HG02798 (cell line): ENCODE measurements at regions not wholly inside any gene's neighbourhood (a gene's known extent, or its start where the extent isn't known, plus 50 kb on each side); places are given as distances from the start of the nearest gene placed in this dataset.

Experiments
- ATAC-seq: cut with Tn5 transposase; IDR thresholded peaks from one replicate; pipeline ENCODE4 v1.9.1; 2021; ENCODE audit warnings: mild to moderate bottlenecking; ENCODE audit not compliant: unreplicated experiment, poor library complexity

DNA sequence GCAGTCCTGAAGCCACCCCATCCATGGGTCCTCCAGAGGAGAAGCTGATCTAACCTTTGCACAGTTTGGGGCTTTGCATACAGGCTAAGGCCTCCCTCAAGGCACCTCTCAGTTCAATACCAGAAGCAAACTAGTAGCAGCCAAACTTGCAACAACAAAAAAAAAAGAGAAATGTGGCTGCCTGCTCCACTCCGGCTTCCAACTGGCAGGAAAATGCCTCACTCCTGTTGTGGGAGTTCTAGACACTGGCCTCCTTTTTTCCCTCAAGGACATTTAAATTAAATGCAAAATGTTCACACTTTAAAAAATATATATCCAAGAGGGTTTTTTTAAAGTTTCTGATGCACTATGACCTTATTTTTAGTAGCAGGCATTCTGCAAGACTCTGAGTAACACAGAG is 216.0 kb upstream of the TPM1 start:
- ATAC-seq: no peak

DNA sequence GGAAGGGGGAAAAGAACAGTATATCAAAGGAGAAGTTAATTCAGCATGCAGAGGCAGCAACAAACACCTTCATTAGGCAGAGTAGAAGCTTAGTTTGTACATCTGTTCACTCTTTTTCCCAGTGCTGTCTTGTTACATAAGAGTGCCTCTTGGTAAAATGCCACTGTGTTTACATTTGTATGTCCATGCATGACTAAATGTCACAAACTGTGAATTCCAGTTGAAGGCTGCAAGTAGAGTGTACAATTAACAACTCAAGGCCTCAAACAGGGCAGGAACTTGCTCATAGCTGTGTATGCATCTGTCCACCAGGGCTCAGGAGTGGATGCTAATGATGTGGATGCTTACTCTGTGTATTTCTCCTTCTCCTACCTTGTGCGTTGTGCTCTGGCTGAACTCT is 214.2 kb upstream of the TPM1 start:
- ATAC-seq: no peak

DNA sequence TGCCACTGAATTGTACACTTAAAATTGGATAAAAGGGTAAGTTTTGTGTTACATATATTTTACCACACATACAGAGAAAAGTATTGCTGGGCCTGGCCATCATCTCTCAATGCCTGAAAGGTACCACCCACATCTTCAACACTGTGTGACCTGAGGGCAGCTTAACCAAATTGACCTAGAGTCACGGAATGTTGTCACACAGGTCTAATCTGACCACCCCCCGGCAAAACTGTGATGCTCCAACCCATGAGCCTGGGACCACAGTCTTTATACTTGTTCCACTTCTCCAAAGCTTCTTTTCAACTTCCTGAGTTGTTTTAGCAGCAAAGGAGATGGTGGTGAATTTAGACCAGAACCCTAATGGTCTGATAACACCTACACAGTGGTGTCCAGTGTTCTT is 210.3 kb upstream of the TPM1 start:
- no peak for ATAC-seq

DNA sequence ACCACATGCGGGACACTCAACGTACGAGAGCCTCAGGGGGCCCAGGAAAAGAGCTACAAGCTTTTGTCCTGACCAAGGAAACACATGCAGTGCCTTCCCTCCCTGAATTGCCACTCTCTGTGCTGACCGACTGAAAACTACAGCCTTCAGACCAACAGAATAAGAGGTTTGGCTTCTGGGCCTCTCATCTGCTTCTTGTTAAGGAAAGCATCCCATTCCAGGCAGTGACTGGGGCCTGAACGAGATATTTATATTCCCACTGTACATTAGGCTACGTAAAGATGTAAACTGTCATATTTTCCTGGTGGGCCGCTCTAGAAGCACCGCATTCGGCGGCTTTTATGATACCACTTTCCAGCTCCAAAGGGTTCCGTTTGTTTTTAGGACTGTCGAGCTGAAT is 208.9 kb upstream of the TPM1 start:
- ATAC-seq: no peak

DNA sequence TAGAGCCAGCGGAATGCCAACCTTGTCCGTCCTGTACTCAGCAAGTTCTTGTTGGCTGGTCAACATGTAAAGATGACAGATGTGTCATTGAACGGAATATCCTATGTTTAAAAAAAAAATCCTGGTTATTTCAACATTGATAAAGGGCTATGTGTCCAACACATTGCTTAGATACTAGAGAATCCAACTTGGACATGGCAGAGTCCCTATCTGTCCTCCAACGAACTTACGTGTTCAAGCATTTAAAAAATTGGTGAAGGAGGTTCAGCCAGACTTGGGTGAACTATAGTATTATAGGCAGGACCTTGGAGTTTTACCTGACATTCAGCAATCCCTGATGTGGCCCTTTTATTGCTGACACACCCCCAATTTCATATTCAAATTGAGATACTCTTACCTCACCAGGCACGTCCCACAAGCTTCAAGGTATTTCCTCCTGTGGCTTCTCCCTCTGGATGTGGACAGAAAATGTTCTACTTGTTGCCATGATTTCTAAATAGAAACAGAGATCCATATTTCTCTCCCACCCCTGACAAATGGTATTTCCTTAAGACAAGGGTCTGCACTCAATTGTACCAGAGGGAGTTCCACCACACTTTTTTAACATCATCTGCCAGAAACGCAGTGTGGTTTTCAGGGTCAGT is 207.7 kb upstream of the TPM1 start:
- no peak for ATAC-seq

DNA sequence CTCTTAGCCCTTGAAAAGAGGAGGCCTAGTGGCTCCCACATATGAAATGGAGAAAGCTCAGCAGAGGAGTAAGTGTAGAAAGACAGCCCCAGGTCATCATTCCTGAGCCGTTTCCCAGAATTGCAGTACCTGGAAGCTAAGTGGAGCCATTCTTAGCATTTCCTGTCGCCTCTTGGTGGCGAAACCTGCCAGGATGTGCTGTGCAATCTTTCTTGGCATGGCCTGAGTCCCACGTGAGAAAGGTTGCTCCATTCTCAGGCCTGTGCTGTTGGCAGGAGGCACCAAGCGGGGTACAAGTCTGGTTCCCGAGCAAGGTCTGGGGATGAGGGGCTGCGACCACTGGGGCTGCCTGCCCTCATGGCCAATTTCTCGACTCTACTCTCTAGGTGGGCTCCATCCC is 207.2 kb upstream of the TPM1 start:
- no peak for ATAC-seq

DNA sequence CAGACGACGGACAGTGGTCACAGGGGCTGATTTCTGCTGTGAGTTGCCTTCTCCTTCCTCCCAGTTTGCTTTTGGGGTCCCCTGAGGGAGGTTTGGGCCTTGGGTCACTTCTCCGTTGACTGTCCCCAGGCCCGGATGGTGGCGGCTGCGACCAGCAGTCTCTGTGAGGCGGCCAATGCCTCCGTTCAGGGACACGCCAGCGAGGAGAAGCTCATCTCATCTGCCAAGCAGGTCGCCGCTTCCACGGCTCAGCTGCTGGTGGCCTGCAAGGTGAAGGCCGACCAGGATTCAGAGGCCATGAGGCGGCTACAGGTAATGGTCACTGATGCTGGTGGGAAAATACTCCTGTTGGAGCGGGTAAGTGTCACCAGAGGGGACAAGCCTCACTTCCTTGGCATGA is 206.8 kb upstream of the TPM1 start:
- no peak for ATAC-seq

DNA sequence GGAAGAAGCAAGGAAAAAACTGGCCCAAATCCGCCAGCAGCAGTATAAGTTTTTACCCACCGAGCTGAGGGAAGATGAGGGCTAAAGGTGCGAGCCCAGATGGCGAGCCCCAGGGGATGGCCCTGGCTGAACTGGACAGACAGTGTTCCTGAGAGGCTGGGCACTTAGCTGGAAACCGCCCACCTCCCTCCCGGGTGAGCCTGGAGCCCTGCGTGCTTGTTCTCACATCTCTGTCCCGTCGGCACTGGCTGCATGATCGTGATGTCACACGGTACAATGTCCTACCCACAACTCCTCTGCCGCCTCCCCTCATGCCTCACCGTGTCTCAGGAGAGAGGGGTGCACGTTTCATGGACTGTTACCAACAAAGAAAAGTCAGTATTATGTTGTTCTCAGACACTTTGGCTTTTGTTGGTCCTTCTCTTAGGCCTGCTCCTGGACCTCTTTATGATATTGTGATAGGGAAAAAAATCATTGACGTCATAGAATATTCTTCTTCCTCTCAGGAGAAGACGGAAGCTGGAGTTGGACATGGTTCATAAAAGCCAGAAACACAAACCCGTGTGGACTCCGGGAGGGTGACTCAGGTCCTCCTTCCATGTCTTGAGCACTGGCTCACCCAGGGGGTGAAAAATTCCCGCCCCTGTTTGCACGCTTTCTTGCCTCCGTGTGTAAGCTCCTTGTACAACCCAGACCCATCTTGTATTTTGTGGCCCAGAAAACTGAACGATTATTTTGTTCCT is 201.8 kb upstream of the TPM1 start:
- no peak for ATAC-seq

DNA sequence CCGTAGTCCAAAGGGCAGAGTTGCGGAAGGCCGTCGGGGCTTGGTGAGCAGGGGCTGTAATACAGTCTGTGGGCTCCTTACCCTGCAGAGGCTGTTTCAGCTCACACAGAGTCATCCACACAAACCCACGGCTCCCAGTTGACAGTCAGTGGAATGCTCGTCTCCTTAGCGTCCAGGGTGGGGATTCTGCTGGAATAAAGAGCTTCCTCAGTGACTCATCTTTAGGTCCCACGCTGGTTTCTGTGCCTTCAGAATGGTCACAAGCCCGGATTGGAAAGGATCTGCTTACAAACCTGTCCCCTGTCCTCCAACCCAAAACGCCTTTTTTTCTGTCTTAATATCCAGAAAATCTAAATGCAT is 201.3 kb upstream of the TPM1 start:
- no peak for ATAC-seq

DNA sequence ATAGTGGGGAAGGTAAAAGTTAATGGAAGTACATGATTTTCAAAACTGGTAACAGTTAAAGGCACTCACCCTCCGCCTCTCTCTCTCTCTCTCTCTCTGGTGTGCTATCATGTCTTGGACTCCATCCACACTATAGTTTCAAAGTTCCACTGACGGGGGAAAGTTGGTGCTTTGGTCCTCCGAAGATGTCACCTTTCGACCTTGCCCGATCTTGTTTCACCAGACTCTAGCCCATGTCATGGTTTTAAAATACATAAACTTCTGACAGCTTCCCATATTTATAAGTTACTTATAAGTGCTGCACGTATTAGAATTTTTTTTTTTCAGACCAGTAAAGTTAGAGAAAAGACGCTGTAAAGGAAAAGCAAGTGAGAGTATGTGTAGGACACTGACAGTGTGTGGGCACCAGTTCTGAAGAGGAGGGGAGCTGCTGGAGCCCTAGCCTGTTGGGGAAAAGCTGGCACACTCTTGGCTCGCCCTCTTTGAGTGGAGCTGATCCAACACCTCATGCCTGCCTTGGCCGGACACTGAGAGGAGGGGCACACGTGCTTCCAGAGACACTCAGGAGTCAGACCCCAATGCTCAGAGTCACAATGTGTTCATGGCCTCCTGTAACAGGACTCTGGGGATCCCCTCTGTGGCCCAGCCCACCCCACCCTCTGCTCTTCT is 200.5 kb upstream of the TPM1 start:
- ATAC-seq: no peak

DNA sequence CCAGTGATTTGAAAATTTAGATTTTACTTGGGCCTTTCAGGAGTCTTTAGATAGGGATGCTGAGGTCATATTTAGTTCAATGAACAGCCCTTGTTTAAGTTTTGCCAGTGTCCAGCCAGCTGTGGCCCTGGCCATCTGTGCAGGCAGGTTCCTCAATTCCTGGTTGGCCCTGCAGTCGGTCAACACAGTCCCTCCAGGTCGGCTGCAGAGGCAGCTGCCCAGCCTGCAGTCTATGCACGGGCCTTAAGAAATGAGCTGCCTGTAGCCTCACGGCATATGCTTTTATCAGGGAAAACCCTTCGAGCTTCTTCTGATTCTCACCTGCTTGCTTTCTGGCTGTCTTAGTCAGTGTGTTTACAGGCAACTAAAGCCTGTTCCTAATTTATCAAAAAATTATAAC is 199.2 kb upstream of the TPM1 start:
- ATAC-seq: no peak

DNA sequence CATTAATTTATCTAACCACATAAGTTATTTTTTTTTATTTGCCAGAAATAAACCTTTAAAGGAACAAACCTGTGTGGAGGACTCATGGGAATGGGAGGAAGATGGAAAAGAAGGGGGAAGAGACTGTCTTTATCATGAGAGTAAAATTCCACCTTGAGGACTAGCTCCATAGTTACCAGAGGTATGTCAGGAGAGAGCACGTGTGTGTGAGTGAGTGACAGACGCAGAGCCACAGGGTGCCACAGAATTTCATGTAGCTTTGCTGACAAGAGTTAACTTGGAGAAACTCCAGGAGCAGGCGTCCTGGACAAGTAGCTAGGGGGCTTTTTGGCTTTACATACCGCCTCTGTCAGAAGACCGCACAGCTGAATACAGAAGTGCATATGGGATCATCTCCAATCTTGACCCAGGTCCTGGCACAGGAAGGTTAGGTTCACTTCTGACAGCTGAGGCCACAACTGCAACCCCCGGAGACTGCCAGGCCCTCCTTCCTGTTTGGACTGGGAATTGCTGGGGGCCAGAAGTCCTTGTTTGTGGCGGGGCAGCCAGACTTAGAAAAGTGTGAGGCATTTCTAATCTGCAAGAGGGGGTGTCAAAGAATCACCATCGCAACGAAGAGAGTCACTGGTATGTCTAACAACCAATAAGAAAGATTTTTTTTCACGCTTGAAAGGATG is 197.8 kb upstream of the TPM1 start:
- no peak for ATAC-seq

DNA sequence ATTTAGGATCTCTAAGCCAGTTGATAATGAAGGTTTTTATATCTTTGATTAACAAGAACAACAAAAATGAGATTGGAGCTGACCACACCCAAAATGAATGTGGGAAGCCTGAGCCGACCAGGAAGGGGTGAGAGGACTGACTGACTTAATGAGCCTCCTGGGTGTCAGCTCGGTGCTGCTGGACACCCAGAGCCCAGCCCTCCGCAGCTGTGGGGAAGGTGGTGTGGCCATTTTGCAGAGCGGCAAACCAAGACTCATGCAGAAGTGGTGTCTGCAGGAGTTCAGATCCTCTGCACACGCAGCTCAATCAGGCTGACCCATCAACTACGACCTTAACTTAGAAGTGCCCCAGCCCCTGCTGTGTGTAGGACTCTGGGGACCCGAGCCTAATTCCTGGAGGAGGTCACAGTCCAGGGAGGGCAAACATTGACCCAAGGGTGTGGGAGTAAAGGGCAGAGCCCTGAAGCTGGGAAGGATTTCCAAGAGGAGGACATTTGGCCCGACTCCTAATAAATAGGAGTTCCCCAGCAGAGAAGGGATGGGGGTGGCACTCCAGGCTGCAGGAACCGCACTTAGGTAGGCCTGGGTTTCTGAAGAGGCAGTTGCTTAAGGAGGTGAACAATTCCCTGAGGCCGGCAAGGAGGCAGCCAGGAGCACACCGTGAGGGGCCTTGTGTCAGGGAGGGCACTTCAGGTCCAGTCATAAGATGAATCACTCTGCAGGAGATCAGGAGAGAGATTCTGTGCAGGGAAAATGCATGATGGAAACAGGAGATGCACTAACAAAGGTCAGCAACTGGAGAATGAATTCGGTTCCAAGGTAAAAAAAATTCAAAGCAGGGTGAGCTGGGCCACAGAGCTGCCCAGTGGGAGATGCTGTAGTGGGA is 197.1 kb upstream of the TPM1 start:
- ATAC-seq: no peak

DNA sequence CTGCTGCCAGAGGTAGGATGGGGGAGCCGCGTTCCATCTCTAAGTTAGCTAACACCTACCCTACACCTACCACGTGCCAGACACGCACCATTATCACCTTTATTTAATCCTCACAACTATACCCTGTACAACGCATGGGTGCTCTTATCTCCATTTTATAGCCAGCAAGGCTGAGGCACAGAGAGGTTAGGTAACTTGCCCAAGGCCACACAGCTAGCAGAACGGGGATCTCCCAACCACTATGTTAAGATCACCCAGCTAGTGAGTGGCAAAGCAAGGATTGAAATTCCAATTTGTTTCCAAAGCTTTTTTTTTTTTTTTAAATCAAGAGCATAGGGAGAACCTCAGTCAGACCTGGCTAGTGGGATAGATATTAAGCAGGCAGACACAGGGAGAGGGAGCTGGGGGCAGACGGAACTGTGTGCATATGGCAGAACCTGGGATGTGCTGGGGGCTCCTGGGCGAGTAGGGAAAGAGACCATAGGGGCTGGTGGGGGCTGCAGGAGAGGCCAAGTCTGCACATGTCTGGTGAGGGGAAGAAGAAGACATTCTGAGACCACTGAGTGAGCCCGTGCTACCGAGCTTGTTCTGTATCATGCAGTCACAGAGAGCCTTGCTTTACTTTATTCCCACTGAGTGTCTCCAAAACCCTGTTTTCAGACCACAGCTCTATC is 196.3 kb upstream of the TPM1 start:
- ATAC-seq: no peak

DNA sequence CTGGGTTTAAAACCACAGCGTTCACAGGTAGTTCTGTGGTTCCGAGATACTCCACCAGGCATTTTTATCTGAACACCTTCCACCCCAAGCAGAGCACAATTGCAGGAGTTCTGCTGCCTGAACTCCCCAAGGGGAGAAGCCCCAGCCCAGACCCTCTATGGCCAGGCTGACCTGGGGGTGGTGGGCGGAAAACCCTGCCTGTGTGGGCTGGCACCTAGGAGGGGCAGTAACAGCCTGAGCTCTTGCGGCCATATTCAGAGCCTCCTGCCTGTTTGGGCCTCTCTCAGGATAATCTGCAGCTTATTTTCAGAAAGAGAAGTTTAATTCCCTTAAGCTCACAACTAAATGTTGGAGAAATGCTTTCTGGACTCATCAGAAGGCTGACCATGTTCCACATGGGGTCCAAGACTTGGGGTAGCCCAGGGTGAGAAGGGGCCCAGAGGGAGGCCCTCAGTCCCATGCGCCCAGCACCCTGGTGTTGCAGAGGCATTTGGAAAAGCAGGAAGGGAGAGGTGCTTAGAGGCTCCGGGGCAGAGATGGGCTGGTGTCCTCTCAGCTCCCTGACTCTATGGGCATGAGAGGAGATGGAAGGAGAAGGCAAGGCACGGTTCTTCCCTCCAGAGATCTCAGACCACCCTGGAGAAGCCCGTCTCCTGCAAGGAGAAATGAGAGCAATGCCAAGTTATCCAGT is 195.6 kb upstream of the TPM1 start:
- no peak for ATAC-seq

DNA sequence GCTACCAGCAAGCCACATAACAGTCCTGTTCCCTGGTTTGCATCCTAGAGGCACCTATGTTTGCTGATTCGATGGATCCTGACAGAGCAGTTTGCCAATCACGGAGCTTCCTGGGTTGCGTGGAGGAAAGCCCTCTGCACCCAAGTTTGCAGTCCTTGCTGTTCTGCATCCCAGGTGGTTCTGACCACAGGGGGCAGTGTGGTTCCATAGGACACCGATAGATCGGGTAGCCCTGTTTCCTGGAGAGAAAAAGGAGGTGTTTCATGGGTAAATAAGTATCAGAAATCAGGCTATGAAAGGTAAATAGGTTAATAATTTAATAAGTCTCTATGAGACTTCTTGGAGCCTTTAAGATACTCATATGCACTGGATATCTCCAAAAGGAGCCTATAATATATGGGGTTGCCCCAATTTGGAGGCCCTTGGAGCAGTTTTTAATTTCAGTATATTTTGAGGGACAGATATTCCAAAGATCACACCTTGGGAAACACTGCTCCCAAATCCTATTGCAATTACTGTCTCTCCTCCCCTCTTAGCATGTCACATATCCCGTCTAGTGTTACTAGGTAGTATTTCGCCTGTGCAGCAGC is 194.6 kb upstream of the TPM1 start:
- ATAC-seq: no peak

DNA sequence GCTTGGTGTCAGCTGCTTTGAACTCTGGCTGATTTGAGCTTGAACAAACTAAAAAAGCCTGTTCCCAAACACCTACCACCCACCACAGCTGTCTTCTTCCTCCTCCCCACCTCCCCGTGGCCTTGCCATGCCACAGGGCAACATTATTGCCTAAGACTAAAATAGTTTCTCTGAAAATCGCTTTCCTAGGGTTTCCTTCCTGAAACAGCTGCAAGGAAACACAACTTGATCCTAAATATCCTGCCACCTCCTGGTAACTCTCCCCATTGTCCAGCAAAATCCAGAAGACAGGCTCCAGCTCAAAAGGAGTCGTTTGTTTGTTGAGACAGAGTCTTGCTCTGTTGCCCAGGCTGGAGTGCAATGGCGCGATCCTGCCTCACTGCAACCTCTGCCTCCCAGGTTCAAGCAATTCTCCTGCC is 193.9 kb upstream of the TPM1 start:
- no peak for ATAC-seq

DNA sequence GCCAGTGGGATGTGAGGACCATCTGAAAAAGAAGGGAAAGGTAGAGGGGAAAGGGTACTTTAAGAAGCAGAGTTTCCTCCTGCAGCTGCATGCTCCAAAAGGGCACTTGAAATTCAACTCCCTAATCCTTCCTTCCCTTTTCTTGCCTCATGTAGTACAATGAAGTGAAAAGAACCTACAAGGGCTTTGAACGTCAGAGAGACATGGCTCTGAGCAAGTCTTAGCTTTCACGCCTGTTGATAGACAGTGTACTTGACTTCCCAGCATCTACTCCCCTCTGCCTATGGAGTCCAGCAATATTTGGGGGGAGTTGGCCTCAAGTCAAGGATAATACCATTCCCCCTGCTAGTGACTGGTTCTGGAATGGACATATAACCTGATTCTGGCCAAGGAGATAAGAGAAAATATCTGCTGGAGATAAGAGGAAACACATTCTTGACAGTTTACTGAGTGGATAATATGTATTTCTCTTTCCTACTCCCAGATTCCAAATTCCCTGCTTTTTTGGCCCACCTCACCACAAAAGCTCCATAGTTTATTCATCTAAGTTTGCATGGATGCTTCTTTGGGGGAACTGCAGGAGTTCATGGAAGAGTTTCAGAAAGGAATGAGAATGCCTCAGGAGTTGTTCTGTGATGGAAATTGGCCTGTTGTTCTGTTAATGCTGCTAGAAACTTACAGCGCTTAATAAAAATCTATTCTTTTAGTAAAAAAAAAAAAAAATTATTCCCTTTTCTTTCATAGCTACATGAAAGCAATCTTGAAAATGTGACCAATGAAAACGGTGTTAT is 193.0 kb upstream of the TPM1 start:
- ATAC-seq: no peak
